ENCODE measurements at regions not wholly inside any gene's neighbourhood (a gene's known extent, or its start where the extent isn't known, plus 50 kb on each side); places are given as distances from the start of the nearest gene placed in this dataset.

GRCh38 chr4:181909368-181909767 is 333.8 kb upstream of the TENM3 start:
- TF ChIP-seq CTCF (conservative IDR thresholded peaks at IDR 0.05): no peak
- TF ChIP-seq ZFX (IDR thresholded peaks at IDR 0.05): no peak

Data from C4-2B (cell line).